ENCODE measurements at regions not wholly inside any gene's neighbourhood (a gene's known extent, or its start where the extent isn't known, plus 50 kb on each side); places are given as distances from the start of the nearest gene placed in this dataset.

- peak; percentile 28 for DNase-seq
Measured at GRCh38 chr6:8589941-8590729, 154.8 kb upstream of the SLC35B3 start.

- DNase-seq, result no peak
Measured at GRCh38 chr6:8588176-8588575, 152.8 kb upstream of the SLC35B3 start.

DNA sequence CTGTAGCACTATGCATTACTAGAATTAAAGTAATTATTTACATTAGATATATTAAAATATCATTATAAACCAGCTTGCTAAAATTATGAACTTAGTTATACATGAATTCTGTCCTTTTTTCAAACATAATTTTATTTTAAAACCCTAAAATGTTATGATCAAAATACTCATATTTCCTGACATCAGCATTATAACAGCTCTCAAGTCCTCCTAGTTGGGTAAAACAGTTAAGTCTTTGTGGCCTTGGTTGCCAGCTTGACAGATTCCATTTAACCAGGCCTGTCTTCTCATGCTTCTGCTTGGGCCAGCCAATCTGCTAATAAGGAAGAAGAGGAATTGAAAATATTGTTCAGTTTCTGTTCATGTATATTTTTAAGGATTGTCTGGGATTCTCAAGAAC is 147.9 kb upstream of the SLC35B3 start:
- DNase-seq, result no peak

DNA sequence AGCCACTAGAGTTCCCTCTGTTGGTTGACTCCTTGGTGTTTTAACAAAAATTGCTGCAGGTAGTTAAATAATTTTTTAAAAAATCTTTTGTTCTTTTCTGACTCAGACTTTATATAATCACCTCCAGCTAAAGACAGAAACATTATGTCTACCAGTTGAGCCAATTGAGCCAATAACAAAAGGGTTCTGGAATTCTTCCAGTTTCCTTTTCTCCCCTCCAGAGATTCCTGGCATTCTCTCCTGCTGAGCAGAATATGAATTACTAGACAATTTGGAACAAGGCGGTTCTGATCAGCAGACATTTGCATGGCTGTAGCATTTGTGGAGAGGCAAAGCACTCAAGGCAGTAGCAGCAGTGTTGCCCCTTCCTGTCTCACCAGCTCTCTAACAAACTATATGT is 144.0 kb upstream of the SLC35B3 start:
- no peak for DNase-seq

DNA sequence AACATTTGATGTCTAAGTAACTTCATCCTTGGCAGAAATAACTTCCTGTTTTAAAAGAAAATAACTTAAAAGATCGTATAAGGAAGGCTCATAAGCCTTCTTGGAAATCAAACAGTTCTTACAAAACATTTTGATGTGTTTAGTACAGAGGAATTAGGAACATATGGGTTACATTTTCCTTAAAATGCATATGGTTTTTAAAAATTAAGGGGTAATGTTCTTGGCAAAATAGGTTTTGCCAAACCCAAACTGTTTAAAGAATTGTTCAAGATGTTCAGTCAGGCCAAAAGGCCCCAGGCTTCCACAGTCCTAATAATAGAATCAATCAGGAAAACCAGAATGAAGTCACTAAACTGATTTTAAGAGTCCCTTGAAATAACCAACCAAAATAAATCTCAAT is 142.7 kb upstream of the SLC35B3 start:
- no peak for DNase-seq

GRCh38 chr6:8574749-8575468 is 139.6 kb upstream of the SLC35B3 start:
- no peak for DNase-seq

GRCh38 chr6:8574311-8574710 is 139.0 kb upstream of the SLC35B3 start:
- DNase-seq, result no peak

- DNase-seq, result no peak
Measured at GRCh38 chr6:8570256-8570920, 135.0 kb upstream of the SLC35B3 start.

GRCh38 chr6:8562125-8562524 is 126.8 kb upstream of the SLC35B3 start:
- DNase-seq, result no peak

DNA sequence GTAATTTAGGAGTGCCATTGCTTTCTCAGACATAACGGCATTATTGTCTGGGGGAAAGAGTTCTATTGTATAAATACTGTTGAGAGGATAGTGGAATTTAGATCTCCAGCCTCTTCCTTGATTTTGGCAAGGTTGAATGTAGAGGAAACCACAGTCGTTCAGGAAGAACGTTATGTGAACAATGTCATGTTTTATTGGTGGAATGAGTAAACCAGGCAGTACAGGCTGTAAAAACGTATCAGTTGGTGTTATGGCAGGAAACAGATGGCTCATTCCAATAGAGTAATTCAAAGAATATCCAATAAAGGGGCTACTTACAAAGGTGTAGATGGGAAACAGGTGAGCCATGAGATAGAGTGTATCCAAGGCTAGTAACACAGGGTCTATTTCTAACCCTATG is 123.6 kb upstream of the SLC35B3 start:
- DNase-seq, result no peak

DNA sequence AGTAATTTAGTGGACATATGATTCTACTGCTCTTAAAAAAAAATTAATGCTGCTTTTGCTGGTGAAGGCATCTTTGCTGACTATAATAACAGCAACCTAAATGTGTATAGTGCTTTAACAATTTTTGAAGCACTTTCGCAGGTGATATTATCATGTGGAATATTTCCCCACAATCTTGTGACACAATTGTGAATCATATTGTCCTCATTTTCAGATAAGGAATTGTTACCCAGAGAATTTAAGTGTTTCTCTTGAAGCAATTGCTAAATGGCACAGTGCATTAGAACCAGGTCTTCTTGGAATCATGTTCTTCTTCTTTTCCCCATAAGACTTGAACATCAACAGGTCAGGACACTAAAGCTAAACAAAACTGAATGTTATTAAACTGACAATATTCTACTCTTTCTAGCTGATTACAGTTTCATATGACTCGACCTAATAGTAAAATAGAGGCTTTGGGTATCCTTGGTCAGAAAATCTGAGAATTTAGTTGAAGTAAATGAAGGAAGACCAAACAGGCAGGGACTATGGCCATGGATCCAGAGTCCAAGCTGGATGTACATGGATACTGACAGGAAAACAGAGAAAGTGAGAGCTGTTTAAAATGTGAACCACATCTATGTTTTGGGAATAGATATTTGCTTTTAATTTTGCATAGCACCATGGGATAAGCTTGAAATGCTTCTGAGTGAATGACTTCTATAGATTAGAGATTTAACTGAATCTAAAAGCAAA is 121.8 kb upstream of the SLC35B3 start:
- no peak for DNase-seq

DNA sequence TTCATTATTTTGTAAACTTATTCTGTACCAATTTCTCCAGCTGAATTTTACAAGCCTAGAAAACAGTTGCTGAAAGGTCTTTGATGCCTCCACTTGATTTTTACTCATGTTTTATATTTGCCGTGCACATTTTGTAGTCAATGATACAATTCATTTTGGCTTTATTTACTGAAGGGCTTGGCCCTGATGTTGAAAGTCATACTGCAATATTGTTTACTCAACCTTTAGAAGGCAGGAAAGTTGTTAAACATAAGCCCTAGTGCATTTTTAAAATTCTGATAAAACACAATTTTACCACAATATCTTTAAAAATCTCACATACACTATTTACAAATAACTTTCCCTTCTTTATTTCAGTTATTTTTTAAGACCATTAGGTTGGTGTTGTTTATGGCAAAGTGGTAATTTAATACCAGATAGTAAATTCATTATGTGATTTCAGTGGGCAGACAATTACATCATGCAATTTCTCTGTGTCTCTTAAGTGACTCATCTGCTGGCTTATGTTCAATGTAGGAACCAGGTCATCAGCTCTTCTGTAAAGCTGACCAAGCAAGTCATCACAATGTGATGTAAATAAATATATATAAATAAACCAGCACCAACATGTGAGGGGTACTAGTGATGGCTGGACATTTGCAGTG is 121.1 kb upstream of the SLC35B3 start:
- no peak for DNase-seq

GRCh38 chr6:8551993-8552392 is 116.6 kb upstream of the SLC35B3 start:
- DNase-seq, result no peak

- DNase-seq, result no peak
Measured at GRCh38 chr6:8551386-8551785, 116.0 kb upstream of the SLC35B3 start.

- no peak for DNase-seq
Measured at GRCh38 chr6:8549074-8549790, 113.9 kb upstream of the SLC35B3 start.

- no peak for DNase-seq
Measured at GRCh38 chr6:8546496-8546895, 111.2 kb upstream of the SLC35B3 start.

DNA sequence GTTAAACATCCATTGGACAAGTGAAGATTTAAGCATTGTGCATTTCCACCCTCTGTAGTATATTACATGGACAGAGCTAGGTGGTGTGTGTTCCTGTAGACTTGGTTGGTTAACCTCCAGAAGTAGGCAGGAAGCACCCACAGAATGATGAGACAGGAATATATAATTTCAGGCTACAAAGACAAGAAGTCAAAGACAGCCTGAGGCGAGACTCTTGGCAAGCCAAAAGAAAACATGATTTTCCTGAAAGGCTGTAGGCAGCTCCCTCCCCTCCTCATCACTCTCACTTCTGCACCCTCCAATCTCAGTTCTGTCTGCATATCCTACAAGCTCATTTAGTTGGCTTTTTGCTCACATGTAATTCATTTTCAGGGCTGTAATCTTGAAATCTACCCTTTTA is 110.0 kb upstream of the SLC35B3 start:
- DNase-seq, result no peak

DNA sequence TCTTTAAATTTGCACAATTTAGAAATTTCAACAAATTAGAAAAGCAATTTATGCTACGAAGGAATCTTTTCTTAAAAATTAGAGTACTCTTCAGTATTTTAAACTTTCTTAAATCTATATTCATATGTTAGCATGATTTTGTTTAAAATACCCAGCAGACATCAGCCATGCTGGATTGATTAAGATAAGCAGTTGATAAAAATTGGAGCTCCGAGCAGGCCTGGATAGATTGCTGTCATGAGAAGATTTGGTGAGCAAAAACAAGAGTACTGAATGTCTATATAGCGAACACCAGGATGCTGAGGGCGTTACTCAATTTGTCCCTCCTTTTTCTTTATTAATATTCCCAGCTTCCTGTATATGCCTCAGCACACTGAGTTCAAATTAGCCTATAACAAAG is 108.4 kb upstream of the SLC35B3 start:
- no peak for DNase-seq

DNA sequence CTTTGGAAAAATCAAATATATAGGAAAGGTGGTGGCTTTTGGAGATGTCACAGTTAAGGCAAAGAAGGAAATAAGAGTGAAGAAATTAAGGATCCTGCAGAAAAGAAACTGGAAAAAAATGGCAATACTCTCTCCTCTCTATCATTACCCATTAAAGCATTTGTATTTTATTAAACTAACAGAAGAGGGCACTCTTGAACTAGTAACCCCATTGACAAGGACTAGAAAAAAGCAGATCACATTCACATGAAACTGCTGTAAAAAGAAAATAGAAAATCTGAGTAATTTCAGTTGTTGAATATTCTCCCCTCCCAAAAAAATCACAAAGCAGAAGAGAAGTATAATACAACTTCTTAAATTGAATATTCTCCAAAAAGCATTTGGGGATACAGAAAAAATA is 104.1 kb upstream of the SLC35B3 start:
- DNase-seq, result no peak

GRCh38 chr6:8536122-8536521 is 100.8 kb upstream of the SLC35B3 start:
- no peak for DNase-seq

GRCh38 chr6:8535519-8535918 is 100.2 kb upstream of the SLC35B3 start:
- DNase-seq, result no peak

Measured in renal pelvis (tissue), 1 donor.